ENCODE measurements at regions not wholly inside any gene's neighbourhood (a gene's known extent, or its start where the extent isn't known, plus 50 kb on each side); places are given as distances from the start of the nearest gene placed in this dataset.

GRCh38 chr13:61770681-61771080, 355.0 kb upstream of the PCDH20 start:
- TF ChIP-seq, protein P1, sequence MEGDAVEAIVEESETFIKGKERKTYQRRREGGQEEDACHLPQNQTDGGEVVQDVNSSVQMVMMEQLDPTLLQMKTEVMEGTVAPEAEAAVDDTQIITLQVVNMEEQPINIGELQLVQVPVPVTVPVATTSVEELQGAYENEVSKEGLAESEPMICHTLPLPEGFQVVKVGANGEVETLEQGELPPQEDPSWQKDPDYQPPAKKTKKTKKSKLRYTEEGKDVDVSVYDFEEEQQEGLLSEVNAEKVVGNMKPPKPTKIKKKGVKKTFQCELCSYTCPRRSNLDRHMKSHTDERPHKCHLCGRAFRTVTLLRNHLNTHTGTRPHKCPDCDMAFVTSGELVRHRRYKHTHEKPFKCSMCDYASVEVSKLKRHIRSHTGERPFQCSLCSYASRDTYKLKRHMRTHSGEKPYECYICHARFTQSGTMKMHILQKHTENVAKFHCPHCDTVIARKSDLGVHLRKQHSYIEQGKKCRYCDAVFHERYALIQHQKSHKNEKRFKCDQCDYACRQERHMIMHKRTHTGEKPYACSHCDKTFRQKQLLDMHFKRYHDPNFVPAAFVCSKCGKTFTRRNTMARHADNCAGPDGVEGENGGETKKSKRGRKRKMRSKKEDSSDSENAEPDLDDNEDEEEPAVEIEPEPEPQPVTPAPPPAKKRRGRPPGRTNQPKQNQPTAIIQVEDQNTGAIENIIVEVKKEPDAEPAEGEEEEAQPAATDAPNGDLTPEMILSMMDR (IDR thresholded peaks at IDR 0.05), result no peak
- no peak for TF ChIP-seq POLR2A (IDR thresholded peaks at IDR 0.05; ENCODE audit: low read depth)

Data from esophagus muscularis mucosa (tissue), 3 donors.